SK-N-SH treated with all-trans-retinoic acid at 6 μM for 48 hours (cell line): ENCODE measurements at regions not wholly inside any gene's neighbourhood (a gene's known extent, or its start where the extent isn't known, plus 50 kb on each side); places are given as distances from the start of the nearest gene placed in this dataset.

Experiments used
- ATAC-seq: fragments of 200-7000 bp; cut with Tn5 transposase; 3 replicates; pipeline ENCODE4 v1.9.1; 2020; ENCODE audit warnings: mild to moderate bottlenecking, moderate library complexity
- ARNTL ChIP-seq: fragments of 450-650 bp; formaldehyde crosslinking; IDR thresholded peaks from 2 replicates; pipeline ENCODE4 v1.5.0; 2020; ENCODE audit warnings: low read depth, mild to moderate bottlenecking, moderate library complexity, borderline replicate concordance
- CSDC2 ChIP-seq: fragments of 250-450 bp; sonication (Bioruptor Pico); IDR thresholded peaks from 2 replicates; pipeline ENCODE4 v1.5.0; 2020; ENCODE audit warnings: mild to moderate bottlenecking, moderate library complexity
- CSRNP3 ChIP-seq: fragments of 250-450 bp; sonication (Bioruptor Pico); IDR thresholded peaks from 2 replicates; pipeline ENCODE4 v1.5.1; 2021; ENCODE audit warnings: mild to moderate bottlenecking, moderate library complexity
- ESRRG ChIP-seq: fragments of 250-450 bp; sonication (Bioruptor Pico); IDR thresholded peaks from 2 replicates; pipeline ENCODE4 v1.6.1; 2021; ENCODE audit warnings: mild to moderate bottlenecking
- ISL1 ChIP-seq: fragments of 250-450 bp; sonication (Bioruptor Pico); IDR thresholded peaks from 2 replicates; pipeline ENCODE4 v2.1.2; 2022; ENCODE audit warnings: mild to moderate bottlenecking, moderate library complexity
- OSR1 ChIP-seq: fragments of 250-450 bp; sonication (Bioruptor Pico); IDR thresholded peaks from 2 replicates; pipeline ENCODE4 v1.8.0; 2022; ENCODE audit warnings: moderate library complexity, mild to moderate bottlenecking, inconsistent platforms
- PATZ1 ChIP-seq: fragments of 250-450 bp; sonication (Bioruptor Pico); IDR thresholded peaks from 2 replicates; pipeline ENCODE4 v1.8.0; 2020; ENCODE audit warnings: mild to moderate bottlenecking, moderate library complexity, borderline replicate concordance
- POU6F1 ChIP-seq: fragments of 250-450 bp; sonication (Bioruptor Pico); IDR thresholded peaks from 2 replicates; pipeline ENCODE4 v1.8.0; 2021; ENCODE audit warnings: low read depth, mild to moderate bottlenecking, moderate library complexity, borderline replicate concordance
- PPARA ChIP-seq: fragments of 250-450 bp; sonication (Bioruptor Pico); IDR thresholded peaks from 2 replicates; pipeline ENCODE4 v1.5.0; 2020; ENCODE audit warnings: mild to moderate bottlenecking, borderline replicate concordance
- RARB ChIP-seq: fragments of 250-450 bp; sonication (Bioruptor Pico); IDR thresholded peaks from 2 replicates; pipeline ENCODE4 v1.8.0; 2021; ENCODE audit warnings: mild to moderate bottlenecking, moderate library complexity
- SNAI2 ChIP-seq: fragments of 250-450 bp; sonication (Bioruptor Pico); IDR thresholded peaks from 2 replicates; pipeline ENCODE4 v1.5.0; 2020; ENCODE audit warnings: mild to moderate bottlenecking, moderate library complexity
- TCF4 ChIP-seq: fragments of 250-450 bp; sonication (Bioruptor Pico); IDR thresholded peaks from 2 replicates; pipeline ENCODE4 v1.8.0; 2021; ENCODE audit warnings: mild to moderate bottlenecking, moderate library complexity, borderline replicate concordance
- TSHZ2 ChIP-seq: fragments of 250-450 bp; sonication (Bioruptor Pico); IDR thresholded peaks from 2 replicates; pipeline ENCODE4 v1.5.0; 2020; ENCODE audit warnings: mild to moderate bottlenecking, moderate library complexity
- ZC3H10 ChIP-seq: fragments of 250-450 bp; sonication (Bioruptor Pico); IDR thresholded peaks from 2 replicates; pipeline ENCODE4 v1.5.1; 2021; ENCODE audit warnings: mild to moderate bottlenecking, moderate library complexity
- ZFP3 ChIP-seq: fragments of 250-450 bp; sonication (Bioruptor Pico); IDR thresholded peaks from 2 replicates; pipeline ENCODE4 v1.5.0; 2020; ENCODE audit warnings: mild to moderate bottlenecking, moderate library complexity
- ZFP30 ChIP-seq: fragments of 450-650 bp; formaldehyde crosslinking; IDR thresholded peaks from 2 replicates; pipeline ENCODE4 v1.5.0; 2022; ENCODE audit warnings: mild to moderate bottlenecking, moderate library complexity
- ZNF565 ChIP-seq: fragments of 450-650 bp; formaldehyde crosslinking; conservative IDR thresholded peaks from 2 replicates; pipeline ENCODE4 v1.5.0; 2020; ENCODE audit warnings: low read depth, mild to moderate bottlenecking, moderate library complexity
- ZNF70 ChIP-seq: fragments of 450-650 bp; formaldehyde crosslinking; IDR thresholded peaks from 2 replicates; pipeline ENCODE4 v1.5.0; 2020; ENCODE audit warnings: mild to moderate bottlenecking, moderate library complexity
- ZNF8 ChIP-seq: fragments of 450-650 bp; formaldehyde crosslinking; IDR thresholded peaks from 2 replicates; pipeline ENCODE4 v1.5.0; 2020; ENCODE audit warnings: mild to moderate bottlenecking, moderate library complexity

GRCh38 chr14:98704441-98704840, 567.6 kb downstream of the BCL11B start (continued):
- TF ChIP-seq TSHZ2 (CRISPR knock-in tag): no peak
- no peak for TF ChIP-seq ZFP3

GRCh38 chr14:98705871-98706300, 566.1 kb downstream of the BCL11B start:
- no peak for ATAC-seq
- TF ChIP-seq OSR1 (CRISPR knock-in tag) (no peak), POU6F1 (no peak), TCF4 (CRISPR knock-in tag) (no peak), PATZ1 (CRISPR knock-in tag) (no peak), ZNF70 (CRISPR knock-in tag) (no peak), ZFP3 (no peak), SNAI2 (CRISPR knock-in tag) (no peak), ZNF8 (CRISPR knock-in tag) (no peak), ZFP30 (no peak), ZNF565 (CRISPR knock-in tag) (no peak), ZC3H10 (CRISPR knock-in tag) (no peak), CSRNP3 (no peak), PPARA (CRISPR knock-in tag) (no peak), RARB (CRISPR knock-in tag) (no peak), ISL1 (no peak), TSHZ2 (CRISPR knock-in tag) (no peak)

- no peak for TF ChIP-seq SNAI2 (CRISPR knock-in tag)
- TF ChIP-seq ZNF8 (CRISPR knock-in tag): no peak
- no peak for TF ChIP-seq PPARA (CRISPR knock-in tag)
- no peak for TF ChIP-seq ZFP30
- no peak for TF ChIP-seq ZNF70 (CRISPR knock-in tag)
- TF ChIP-seq ARNTL (CRISPR knock-in tag): no peak
- ATAC-seq: no peak
Observed at GRCh38 chr14:98707522-98707921, 564.5 kb downstream of the BCL11B start.

GRCh38 chr14:98708555-98708954, 563.4 kb downstream of the BCL11B start:
- TF ChIP-seq ISL1 (no peak), TCF4 (CRISPR knock-in tag) (no peak), ESRRG (no peak), OSR1 (CRISPR knock-in tag) (no peak), CSDC2 (CRISPR knock-in tag) (no peak), ZNF70 (CRISPR knock-in tag) (no peak), ZFP30 (no peak), TSHZ2 (CRISPR knock-in tag) (no peak), ARNTL (CRISPR knock-in tag) (no peak), PATZ1 (CRISPR knock-in tag) (no peak)
- TF ChIP-seq, all 23 proteins: peak for 0
- ATAC-seq: no peak
